ENCODE measurements at regions not wholly inside any gene's neighbourhood (a gene's known extent, or its start where the extent isn't known, plus 50 kb on each side); places are given as distances from the start of the nearest gene placed in this dataset.

- no peak for ATAC-seq
- WGBS: 53% methylated on average over 4 of the region's 4 CpGs
Measured at GRCh38 chr1:229938551-229938950, 128.5 kb upstream of the GALNT2 start.

DNA sequence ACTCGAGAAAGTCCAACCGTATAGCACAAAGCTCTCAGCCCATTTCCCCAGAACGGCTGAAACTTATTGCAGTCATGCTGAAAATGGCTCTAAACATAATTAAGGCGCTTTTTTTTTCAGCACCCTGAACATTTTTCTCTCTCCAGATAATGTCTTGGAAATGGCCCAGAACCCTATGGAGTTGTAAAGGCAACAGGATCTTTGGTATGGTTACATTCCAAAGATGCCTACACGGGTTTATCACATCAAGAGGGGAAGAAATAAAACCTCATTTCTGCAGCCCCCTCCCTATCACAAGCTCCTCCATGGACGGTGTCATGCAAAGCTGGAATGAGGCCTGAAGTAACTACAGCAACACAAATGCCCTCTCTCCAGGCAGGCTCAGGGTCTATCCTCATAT, 126.4 kb upstream of the GALNT2 start:
- no peak overlapping the region for H3K27ac ChIP-seq (ENCODE audit: low read length)
- WGBS: 39% methylated on average over 6 of the region's 6 CpGs
- intact Hi-C loops (cut with DNase I): no loop called here
- ATAC-seq (no peak), DNase-seq (no peak)
- no peaks in the 10 kb centered on the region for H3K27me3 ChIP-seq (ENCODE audit: control insufficient read depth, insufficient read depth)
- no peaks in the 10 kb centered on the region for H3K4me1 ChIP-seq (ENCODE audit: control insufficient read depth, insufficient read depth, low read length)
- H3K4me3 ChIP-seq (ENCODE audit: low read length): no peak overlapping the region
- no peaks in the 10 kb centered on the region for H3K9me3 ChIP-seq (ENCODE audit: control insufficient read depth, low read length)

More at GRCh38 chr1:229938551-229938950, 128.5 kb upstream of the GALNT2 start:
- no peak for DNase-seq
- Histone ChIP-seq H3K4me1 (ENCODE audit: control insufficient read depth, insufficient read depth, low read length) (no peaks in the 10 kb centered on the region), H3K9me3 (ENCODE audit: control insufficient read depth, low read length) (no peaks in the 10 kb centered on the region), H3K27ac (ENCODE audit: low read length) (no peak overlapping the region), H3K27me3 (ENCODE audit: control insufficient read depth, insufficient read depth) (no peaks in the 10 kb centered on the region), H3K4me3 (ENCODE audit: low read length) (no peak overlapping the region)
- intact Hi-C loops (cut with DNase I): no loop called here

GRCh38 chr1:229941160-229941559, 125.9 kb upstream of the GALNT2 start:
- H3K4me1 ChIP-seq (ENCODE audit: control insufficient read depth, insufficient read depth, low read length): no peaks in the 10 kb centered on the region
- H3K27me3 ChIP-seq (ENCODE audit: control insufficient read depth, insufficient read depth): no peaks in the 10 kb centered on the region
- ATAC-seq (no peak), DNase-seq (no peak)
- no peak overlapping the region for H3K27ac ChIP-seq (ENCODE audit: low read length)
- WGBS: 72% methylated on average over 8 of the region's 8 CpGs
- H3K9me3 ChIP-seq (ENCODE audit: control insufficient read depth, low read length): no peaks in the 10 kb centered on the region
- intact Hi-C loops (cut with DNase I): no loop called here
- H3K4me3 ChIP-seq (ENCODE audit: low read length): no peak overlapping the region

GRCh38 chr1:229941831-229942230, 125.2 kb upstream of the GALNT2 start:
- Histone ChIP-seq H3K4me1 (ENCODE audit: control insufficient read depth, insufficient read depth, low read length) (no peaks in the 10 kb centered on the region), H3K4me3 (ENCODE audit: low read length) (no peak overlapping the region), H3K27ac (ENCODE audit: low read length) (no peak overlapping the region), H3K9me3 (ENCODE audit: control insufficient read depth, low read length) (no peaks in the 10 kb centered on the region), H3K27me3 (ENCODE audit: control insufficient read depth, insufficient read depth) (no peaks in the 10 kb centered on the region)
- WGBS: 77% methylated on average over 10 of the region's 10 CpGs
- intact Hi-C loops (cut with DNase I): no loop called here
- DNase-seq (no peak), ATAC-seq (no peak)

DNA sequence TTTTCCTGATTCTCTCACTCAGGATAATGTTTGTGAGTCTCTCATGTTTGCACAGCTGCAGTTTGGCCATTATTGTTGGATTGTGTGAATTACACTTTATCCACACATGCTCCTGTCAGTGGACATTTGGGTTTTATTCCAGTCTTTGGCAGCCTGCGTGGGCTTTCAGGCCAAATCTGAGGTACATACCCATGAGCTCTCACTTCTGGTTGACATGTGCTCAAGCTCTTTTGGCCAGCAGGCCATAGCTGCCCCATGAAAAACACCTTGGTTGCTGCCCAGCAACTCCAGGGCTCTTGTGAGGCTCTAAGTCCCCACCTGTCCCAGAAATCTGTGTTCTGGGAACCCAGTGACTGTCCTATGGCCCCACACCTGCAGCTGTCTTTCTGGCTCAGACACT, 124.5 kb upstream of the GALNT2 start:
- H3K4me3 ChIP-seq (ENCODE audit: low read length): no peak overlapping the region
- H3K27me3 ChIP-seq (ENCODE audit: control insufficient read depth, insufficient read depth): no peaks in the 10 kb centered on the region
- H3K4me1 ChIP-seq (ENCODE audit: control insufficient read depth, insufficient read depth, low read length): no peaks in the 10 kb centered on the region
- no peak overlapping the region for H3K27ac ChIP-seq (ENCODE audit: low read length)
- ATAC-seq: no peak
- WGBS: 68% methylated on average over 1 of the region's 1 CpG
- no peaks in the 10 kb centered on the region for H3K9me3 ChIP-seq (ENCODE audit: control insufficient read depth, low read length)
- intact Hi-C loops (cut with DNase I): no loop called here
- DNase-seq: no peak

GRCh38 chr1:229943148-229943714, 123.8 kb upstream of the GALNT2 start:
- H3K27me3 ChIP-seq (ENCODE audit: control insufficient read depth, insufficient read depth): no peaks in the 10 kb centered on the region
- no peak overlapping the region for H3K4me3 ChIP-seq (ENCODE audit: low read length)
- DNase-seq (no peak), ATAC-seq (no peak)
- intact Hi-C loops (cut with DNase I): no loop called here
- whole genome bisulfite sequencing: 87% methylated on average over 7 of the region's 7 CpGs
- no peak overlapping the region for H3K27ac ChIP-seq (ENCODE audit: low read length)
- H3K9me3 ChIP-seq (ENCODE audit: control insufficient read depth, low read length): no peaks in the 10 kb centered on the region
- no peaks in the 10 kb centered on the region for H3K4me1 ChIP-seq (ENCODE audit: control insufficient read depth, insufficient read depth, low read length)

DNA sequence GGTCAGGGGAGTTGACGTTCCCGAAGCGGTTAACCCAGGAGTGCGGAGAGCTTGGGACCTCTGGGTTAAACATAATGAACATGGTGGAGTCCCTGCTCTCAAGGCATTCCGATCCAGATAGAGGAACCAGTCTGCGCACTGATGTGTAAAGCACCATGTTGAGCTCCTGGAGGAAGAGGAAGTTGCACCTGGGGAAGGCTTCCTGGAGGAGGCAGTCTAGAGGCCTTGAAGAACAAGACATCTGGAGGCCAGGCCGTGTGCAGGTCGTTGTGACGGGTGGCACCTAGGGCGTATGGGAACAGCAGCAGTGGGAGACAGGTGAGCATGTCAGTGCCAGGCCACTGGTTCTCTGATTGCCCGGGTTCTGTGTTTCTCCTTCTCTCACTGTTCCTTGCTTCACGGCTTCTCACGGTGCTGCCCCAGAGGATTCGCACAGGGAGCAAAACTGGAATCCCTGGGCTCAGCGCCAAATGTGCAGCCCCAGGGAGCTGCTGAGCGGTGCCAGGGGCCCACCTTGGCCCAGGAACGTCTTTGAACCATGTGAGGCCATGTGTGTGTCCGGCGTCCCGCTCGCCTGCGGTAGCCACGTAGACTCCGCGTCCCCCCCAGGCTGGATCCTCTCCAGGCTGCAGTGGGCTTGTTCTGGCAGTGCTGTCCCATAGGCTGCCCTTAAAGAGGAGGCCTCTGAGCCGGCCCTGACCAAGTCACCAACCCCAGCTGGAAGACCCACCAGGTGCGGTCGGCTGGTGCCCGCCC, 122.9 kb upstream of the GALNT2 start:
- no peaks in the 10 kb centered on the region for H3K9me3 ChIP-seq (ENCODE audit: control insufficient read depth, low read length)
- no peaks in the 10 kb centered on the region for H3K27me3 ChIP-seq (ENCODE audit: control insufficient read depth, insufficient read depth)
- H3K4me3 ChIP-seq (ENCODE audit: low read length): no peak overlapping the region
- no peak for DNase-seq
- WGBS: 91% methylated on average over 29 of the region's 29 CpGs
- intact Hi-C loops (cut with DNase I): no loop called here
- no peaks in the 10 kb centered on the region for H3K4me1 ChIP-seq (ENCODE audit: control insufficient read depth, insufficient read depth, low read length)
- no peak overlapping the region for H3K27ac ChIP-seq (ENCODE audit: low read length)
- no peak for ATAC-seq

DNA sequence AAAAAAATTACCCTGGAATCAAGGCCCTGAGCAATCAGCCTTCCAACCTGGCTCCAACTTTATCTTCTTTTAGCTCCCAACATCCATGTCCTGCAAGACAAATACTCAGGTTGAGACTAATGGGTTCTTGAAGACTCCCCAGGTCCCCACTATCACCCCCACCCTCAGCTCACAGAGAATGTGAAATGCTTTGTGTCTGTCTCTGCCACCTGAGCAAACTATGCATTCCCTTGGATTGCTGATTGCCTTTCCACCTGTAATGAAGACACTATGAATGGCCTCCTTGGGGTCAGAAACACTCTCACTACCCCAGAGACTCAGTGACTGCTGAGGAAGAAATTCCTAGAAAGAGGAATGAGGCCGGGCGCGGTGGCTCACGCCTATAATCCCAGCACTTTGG, 121.2 kb upstream of the GALNT2 start:
- no peak for ATAC-seq
- intact Hi-C loops (cut with DNase I): no loop called here
- WGBS: 96% methylated on average over 4 of the region's 4 CpGs

DNA sequence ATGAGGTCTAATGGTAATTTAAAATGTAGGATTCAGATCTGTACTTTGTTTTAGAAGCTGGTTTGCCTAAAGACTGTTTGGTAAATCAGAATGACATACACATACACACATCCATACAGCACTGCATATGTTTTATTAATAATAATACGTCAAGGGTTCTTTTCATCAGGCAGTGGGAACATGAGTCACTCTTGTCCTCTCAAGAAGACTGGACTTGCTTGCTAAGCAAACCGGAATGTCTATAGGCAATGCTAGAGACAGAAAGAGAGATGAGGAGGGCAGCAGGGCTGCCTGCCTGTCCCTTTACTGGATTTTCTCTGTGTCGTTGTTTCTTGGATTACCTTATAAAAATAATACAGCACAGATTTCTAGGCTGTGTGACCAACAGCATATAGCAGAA, 119.1 kb upstream of the GALNT2 start:
- WGBS: 80% methylated on average over 3 of the region's 3 CpGs
- ATAC-seq (no peak), DNase-seq (no peak)
- Histone ChIP-seq H3K9me3 (ENCODE audit: control insufficient read depth, low read length) (no peaks in the 10 kb centered on the region), H3K27ac (ENCODE audit: low read length) (no peak overlapping the region), H3K27me3 (ENCODE audit: control insufficient read depth, insufficient read depth) (no peaks in the 10 kb centered on the region), H3K4me3 (ENCODE audit: low read length) (no peak overlapping the region), H3K4me1 (ENCODE audit: control insufficient read depth, insufficient read depth, low read length) (no peaks in the 10 kb centered on the region)
- intact Hi-C loops (cut with DNase I): no loop called here

More for the DNA sequence above, 121.2 kb upstream of the GALNT2 start:
- Histone ChIP-seq H3K27ac (ENCODE audit: low read length) (no peak overlapping the region), H3K9me3 (ENCODE audit: control insufficient read depth, low read length) (no peaks in the 10 kb centered on the region), H3K4me1 (ENCODE audit: control insufficient read depth, insufficient read depth, low read length) (no peaks in the 10 kb centered on the region), H3K27me3 (ENCODE audit: control insufficient read depth, insufficient read depth) (no peaks in the 10 kb centered on the region), H3K4me3 (ENCODE audit: low read length) (no peak overlapping the region)
- DNase-seq: no peak

DNA sequence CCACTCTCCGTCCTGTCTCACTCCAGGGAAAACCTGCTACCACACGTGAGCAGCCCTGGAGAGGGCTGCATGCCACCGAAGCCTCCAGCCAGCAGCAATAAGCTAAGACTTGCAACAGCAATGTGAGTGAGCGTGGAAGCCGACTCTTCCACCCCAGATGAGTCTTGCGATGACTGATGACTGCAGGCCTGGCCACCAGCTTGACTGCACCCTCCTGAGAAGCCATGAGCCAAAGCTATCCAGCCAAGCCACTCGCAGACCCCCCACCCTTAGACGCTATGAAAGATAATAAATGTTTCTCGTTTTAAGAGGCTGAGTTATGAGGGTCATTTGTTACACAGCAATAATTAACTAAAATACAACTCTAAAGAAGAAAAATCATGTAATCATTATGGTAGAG, 118.6 kb upstream of the GALNT2 start:
- Histone ChIP-seq H3K27ac (ENCODE audit: low read length) (no peak overlapping the region), H3K4me3 (ENCODE audit: low read length) (no peak overlapping the region), H3K27me3 (ENCODE audit: control insufficient read depth, insufficient read depth) (no peaks in the 10 kb centered on the region), H3K9me3 (ENCODE audit: control insufficient read depth, low read length) (no peaks in the 10 kb centered on the region), H3K4me1 (ENCODE audit: control insufficient read depth, insufficient read depth, low read length) (no peaks in the 10 kb centered on the region)
- intact Hi-C loops (cut with DNase I): no loop called here
- 78% methylated on average over 9 of the region's 9 CpGs for WGBS
- ATAC-seq (no peak), DNase-seq (no peak)

DNA sequence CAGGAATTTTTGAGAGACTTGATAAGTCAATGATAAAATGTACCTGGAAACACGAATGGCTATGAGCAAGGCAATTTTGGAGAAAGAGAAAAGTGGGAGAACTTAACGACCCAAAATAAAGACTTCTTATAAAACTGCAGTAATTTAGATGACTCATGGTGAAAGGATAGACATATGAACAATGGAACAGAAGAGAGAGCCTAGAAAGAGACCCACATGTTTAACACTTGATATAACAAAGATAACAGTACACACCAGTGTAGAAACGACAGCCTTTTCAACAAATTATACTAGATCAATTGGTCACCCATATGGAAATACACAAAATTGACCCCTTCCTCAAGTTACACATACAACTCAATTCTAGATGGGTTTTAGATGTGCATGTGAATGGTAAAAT, 117.5 kb upstream of the GALNT2 start:
- no peak overlapping the region for H3K4me3 ChIP-seq (ENCODE audit: low read length)
- H3K9me3 ChIP-seq (ENCODE audit: control insufficient read depth, low read length): no peaks in the 10 kb centered on the region
- no peaks in the 10 kb centered on the region for H3K27me3 ChIP-seq (ENCODE audit: control insufficient read depth, insufficient read depth)
- H3K4me1 ChIP-seq (ENCODE audit: control insufficient read depth, insufficient read depth, low read length): no peaks in the 10 kb centered on the region
- WGBS: 73% methylated on average over 3 of the region's 3 CpGs
- intact Hi-C loops (cut with DNase I): no loop called here
- DNase-seq (no peak), ATAC-seq (no peak)
- no peak overlapping the region for H3K27ac ChIP-seq (ENCODE audit: low read length)

- no peaks in the 10 kb centered on the region for H3K9me3 ChIP-seq (ENCODE audit: control insufficient read depth, low read length)
- H3K4me1 ChIP-seq (ENCODE audit: control insufficient read depth, insufficient read depth, low read length): no peaks in the 10 kb centered on the region
- ATAC-seq (no peak), DNase-seq (no peak)
- no peaks in the 10 kb centered on the region for H3K27me3 ChIP-seq (ENCODE audit: control insufficient read depth, insufficient read depth)
- 94% methylated on average over 5 of the region's 5 CpGs for WGBS
- H3K27ac ChIP-seq (ENCODE audit: low read length): no peak overlapping the region
- H3K4me3 ChIP-seq (ENCODE audit: low read length): no peak overlapping the region
- intact Hi-C loops (cut with DNase I): no loop called here
Measured at GRCh38 chr1:229950020-229950419, 117.0 kb upstream of the GALNT2 start.

Measured in right cardiac atrium (tissue), 5 donors.